ENCODE measurements at regions not wholly inside any gene's neighbourhood (a gene's known extent, or its start where the extent isn't known, plus 50 kb on each side); places are given as distances from the start of the nearest gene placed in this dataset.

DNA sequence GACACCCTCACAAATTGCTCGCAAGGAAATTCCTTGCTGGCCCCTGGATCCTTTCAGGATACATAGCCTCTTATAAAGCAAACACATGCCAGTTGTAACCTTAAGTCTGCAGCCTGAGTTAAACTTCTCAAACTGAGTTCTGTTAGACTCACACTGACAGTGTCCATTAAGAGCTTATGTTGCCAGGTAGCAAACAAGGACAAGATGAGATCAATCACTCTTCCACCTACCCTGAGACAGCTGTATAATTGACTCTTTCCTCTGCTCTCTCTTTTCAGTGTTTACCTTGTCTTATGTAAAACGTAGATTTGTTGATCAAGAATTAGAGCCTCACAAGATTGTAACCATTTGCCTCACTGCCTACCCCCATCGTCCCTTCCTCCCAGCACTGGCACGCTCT lies 359.8 kb downstream of the EPM2A start:
- Mint-ChIP-seq H3K9me3 (ENCODE audit: unreplicated experiment) (peaks cover 6% of the 10 kb centered on the region), H3K36me3 (ENCODE audit: low read depth, unreplicated experiment) (peaks cover 3% of the 10 kb centered on the region), H3K4me3 (ENCODE audit: unreplicated experiment) (no peak overlapping the region), H3K27ac (ENCODE audit: unreplicated experiment) (no peak overlapping the region), H3K4me1 (ENCODE audit: unreplicated experiment) (no peaks in the 10 kb centered on the region), H3K27me3 (ENCODE audit: unreplicated experiment) (peaks cover 1% of the 10 kb centered on the region)
- TF ChIP-seq, protein P1, sequence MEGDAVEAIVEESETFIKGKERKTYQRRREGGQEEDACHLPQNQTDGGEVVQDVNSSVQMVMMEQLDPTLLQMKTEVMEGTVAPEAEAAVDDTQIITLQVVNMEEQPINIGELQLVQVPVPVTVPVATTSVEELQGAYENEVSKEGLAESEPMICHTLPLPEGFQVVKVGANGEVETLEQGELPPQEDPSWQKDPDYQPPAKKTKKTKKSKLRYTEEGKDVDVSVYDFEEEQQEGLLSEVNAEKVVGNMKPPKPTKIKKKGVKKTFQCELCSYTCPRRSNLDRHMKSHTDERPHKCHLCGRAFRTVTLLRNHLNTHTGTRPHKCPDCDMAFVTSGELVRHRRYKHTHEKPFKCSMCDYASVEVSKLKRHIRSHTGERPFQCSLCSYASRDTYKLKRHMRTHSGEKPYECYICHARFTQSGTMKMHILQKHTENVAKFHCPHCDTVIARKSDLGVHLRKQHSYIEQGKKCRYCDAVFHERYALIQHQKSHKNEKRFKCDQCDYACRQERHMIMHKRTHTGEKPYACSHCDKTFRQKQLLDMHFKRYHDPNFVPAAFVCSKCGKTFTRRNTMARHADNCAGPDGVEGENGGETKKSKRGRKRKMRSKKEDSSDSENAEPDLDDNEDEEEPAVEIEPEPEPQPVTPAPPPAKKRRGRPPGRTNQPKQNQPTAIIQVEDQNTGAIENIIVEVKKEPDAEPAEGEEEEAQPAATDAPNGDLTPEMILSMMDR (IDR thresholded peaks at IDR 0.05; ENCODE audit: unreplicated experiment) = no peak
- DNase-seq (ENCODE audit: low spot score) = no peak

- Mint-ChIP-seq H3K36me3 (ENCODE audit: low read depth, unreplicated experiment) (peaks cover 3% of the 10 kb centered on the region), H3K27me3 (ENCODE audit: unreplicated experiment) (peaks cover 1% of the 10 kb centered on the region), H3K27ac (ENCODE audit: unreplicated experiment) (no peak overlapping the region), H3K4me1 (ENCODE audit: unreplicated experiment) (no peaks in the 10 kb centered on the region), H3K9me3 (ENCODE audit: unreplicated experiment) (peaks cover 6% of the 10 kb centered on the region), H3K4me3 (ENCODE audit: unreplicated experiment) (no peak overlapping the region)
- TF ChIP-seq, protein P1 (IDR thresholded peaks at IDR 0.05; ENCODE audit: unreplicated experiment) = no peak
- no peak for DNase-seq (ENCODE audit: low spot score)
Measured at GRCh38 chr6:145380186-145380585, 355.1 kb downstream of the EPM2A start.

- H3K9me3 Mint-ChIP-seq (ENCODE audit: unreplicated experiment) = peaks cover 6% of the 10 kb centered on the region
- peaks cover 1% of the 10 kb centered on the region for H3K27me3 Mint-ChIP-seq (ENCODE audit: unreplicated experiment)
- H3K36me3 Mint-ChIP-seq (ENCODE audit: low read depth, unreplicated experiment) = peaks cover 3% of the 10 kb centered on the region
- TF ChIP-seq, protein P1 (IDR thresholded peaks at IDR 0.05; ENCODE audit: unreplicated experiment) = no peak
- no peak overlapping the region for H3K4me3 Mint-ChIP-seq (ENCODE audit: unreplicated experiment)
- DNase-seq (ENCODE audit: low spot score) = no peak
- no peaks in the 10 kb centered on the region for H3K4me1 Mint-ChIP-seq (ENCODE audit: unreplicated experiment)
- no peak overlapping the region for H3K27ac Mint-ChIP-seq (ENCODE audit: unreplicated experiment)
Measured at GRCh38 chr6:145381941-145382340, 353.4 kb downstream of the EPM2A start.

DNA sequence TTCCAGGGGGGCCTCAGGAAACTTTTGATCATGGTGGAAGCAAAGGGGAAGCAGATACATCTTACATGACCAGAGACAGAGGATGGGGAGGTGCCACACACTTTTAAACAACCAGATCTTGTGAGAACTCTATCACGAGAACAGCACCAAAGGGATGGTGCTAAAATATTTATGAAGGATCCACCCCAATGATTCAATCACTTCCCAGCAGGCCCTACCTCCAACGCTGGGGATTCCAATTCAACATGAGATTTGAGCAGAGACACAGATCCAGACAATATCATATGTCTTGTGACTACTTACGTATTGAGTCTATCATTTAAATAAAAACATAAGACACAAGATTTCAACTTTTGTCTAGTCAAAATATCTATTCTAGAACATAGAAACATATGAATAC lies 351.9 kb downstream of the EPM2A start:
- H3K4me1 Mint-ChIP-seq (ENCODE audit: unreplicated experiment) = no peaks in the 10 kb centered on the region
- H3K27ac Mint-ChIP-seq (ENCODE audit: unreplicated experiment) = no peak overlapping the region
- no peaks in the 10 kb centered on the region for H3K9me3 Mint-ChIP-seq (ENCODE audit: unreplicated experiment)
- no peaks in the 10 kb centered on the region for H3K27me3 Mint-ChIP-seq (ENCODE audit: unreplicated experiment)
- no peaks in the 10 kb centered on the region for H3K36me3 Mint-ChIP-seq (ENCODE audit: low read depth, unreplicated experiment)
- no peak for DNase-seq (ENCODE audit: low spot score)
- H3K4me3 Mint-ChIP-seq (ENCODE audit: unreplicated experiment) = no peak overlapping the region
- TF ChIP-seq, protein P1 (IDR thresholded peaks at IDR 0.05; ENCODE audit: unreplicated experiment) = no peak

- no peak overlapping the region for H3K27ac Mint-ChIP-seq (ENCODE audit: unreplicated experiment)
- DNase-seq (ENCODE audit: low spot score) = no peak
- no peaks in the 10 kb centered on the region for H3K4me1 Mint-ChIP-seq (ENCODE audit: unreplicated experiment)
- TF ChIP-seq, protein P1 (IDR thresholded peaks at IDR 0.05; ENCODE audit: unreplicated experiment) = no peak
- no peaks in the 10 kb centered on the region for H3K9me3 Mint-ChIP-seq (ENCODE audit: unreplicated experiment)
- H3K36me3 Mint-ChIP-seq (ENCODE audit: low read depth, unreplicated experiment) = no peaks in the 10 kb centered on the region
- no peaks in the 10 kb centered on the region for H3K27me3 Mint-ChIP-seq (ENCODE audit: unreplicated experiment)
- no peak overlapping the region for H3K4me3 Mint-ChIP-seq (ENCODE audit: unreplicated experiment)
Measured at GRCh38 chr6:145384503-145384902, 350.8 kb downstream of the EPM2A start.

All from endothelial cell (in vitro differentiated cells).